HK-2 (cell line): ENCODE measurements at regions not wholly inside any gene's neighbourhood (a gene's known extent, or its start where the extent isn't known, plus 50 kb on each side); places are given as distances from the start of the nearest gene placed in this dataset.
A peak's percentile ranks its signal among the peaks of the same experiment; 100 is the strongest.
"Not testable (repeated sequence)": the region's sequence is repeated elsewhere in the genome, so short reads cannot be mapped to it uniquely, and the experiment has no call there.

Source experiments
- DNase-seq: peaks from one replicate; pipeline ENCODE4 v3.0.0-alpha.2; 2018; ENCODE audit not compliant: unreplicated experiment

DNA sequence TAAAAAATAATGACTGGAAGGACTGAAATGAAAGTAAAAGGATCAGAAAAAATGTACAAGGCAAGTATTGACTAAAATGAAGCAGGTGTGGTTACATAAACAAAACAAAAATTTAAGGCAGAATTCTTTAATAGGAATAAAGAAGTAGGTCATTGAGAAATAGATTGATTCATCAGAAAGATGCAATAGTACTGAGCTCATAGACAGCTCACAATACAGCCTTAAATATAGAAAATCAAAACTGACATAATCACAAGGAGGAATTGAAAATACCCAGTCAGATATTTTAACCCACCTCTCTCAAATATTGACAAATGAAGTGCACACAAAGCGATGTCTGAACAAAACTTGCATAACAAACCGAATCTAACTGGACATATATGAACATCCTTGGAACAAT, 366.8 kb upstream of the DPYD start:
- no peak for DNase-seq

DNA sequence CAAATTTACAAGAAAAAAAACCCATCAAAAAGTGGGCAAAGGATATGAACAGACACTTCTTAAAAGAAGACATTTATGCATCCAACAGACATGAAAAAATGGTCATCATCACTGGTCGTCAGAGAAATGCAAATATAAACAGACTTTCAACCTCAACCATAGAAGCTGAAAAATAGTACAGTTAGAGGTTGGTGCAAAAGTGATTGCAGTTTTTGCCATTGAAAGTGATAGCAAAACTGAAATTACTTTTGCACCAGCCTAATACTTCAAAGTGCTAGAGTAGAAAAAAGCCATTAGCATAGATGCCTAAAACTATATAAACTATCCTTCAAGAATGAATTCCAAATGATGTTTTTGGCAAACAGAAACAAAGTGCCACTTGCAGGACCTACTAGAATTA, 365.8 kb upstream of the DPYD start:
- DNase-seq: no peak

DNA sequence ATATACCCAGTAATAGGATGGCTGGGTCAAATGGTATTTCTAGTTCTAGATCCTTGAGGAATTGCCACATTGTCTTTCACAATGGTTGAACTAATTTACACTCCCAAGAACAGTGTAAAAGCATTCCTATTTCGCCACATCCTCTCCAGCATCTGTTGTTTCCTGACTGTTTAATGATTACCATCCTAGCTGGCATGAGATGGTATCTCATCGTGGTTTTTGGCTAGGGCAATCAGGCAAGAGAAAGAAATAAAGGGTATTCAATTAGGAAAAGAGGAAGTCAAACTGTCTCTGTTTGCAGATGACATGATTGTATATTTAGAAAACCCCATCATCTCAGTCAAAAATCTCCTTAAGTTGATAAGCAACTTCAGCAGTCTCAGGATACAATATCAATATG, 364.5 kb upstream of the DPYD start:
- DNase-seq: not testable (repeated sequence)

DNA sequence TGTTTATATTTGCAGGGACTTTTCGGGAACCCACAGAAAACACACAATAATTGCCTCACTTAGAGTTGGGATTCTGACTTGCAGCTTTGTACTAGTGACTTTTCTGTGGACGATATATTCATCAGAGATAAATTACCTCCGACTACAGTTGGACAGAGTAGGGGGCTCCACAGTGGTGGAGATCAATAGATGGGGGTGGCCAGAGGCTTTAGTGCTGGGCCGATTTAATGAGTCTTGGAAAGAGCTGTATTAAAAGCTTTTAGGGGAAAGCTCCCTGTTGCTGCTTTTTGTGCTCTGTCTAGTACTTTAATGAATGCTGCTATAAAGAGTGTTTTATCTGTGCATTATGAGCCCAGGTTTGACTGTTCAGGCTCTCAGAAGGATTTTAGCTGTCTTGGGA, 359.2 kb upstream of the DPYD start:
- DNase-seq: no peak

DNA sequence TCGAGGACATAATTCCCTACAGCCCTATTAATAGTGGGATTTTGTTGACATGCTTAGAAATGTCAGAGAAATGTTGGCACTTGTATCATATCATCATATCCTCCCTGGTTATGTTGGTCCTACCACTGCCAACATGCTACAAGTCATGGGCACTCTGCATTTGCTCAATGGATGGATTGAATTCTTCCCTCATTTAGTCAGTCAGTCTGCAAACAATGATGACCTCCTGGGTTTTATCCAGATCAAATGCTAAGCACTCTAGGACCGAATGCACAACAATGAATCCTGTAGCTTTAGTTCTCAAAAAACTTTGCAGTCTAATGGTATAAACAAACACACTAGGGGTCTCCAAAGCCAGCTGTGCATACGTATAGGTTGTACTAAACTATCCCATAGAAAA, 357.2 kb upstream of the DPYD start:
- DNase-seq: no peak

DNA sequence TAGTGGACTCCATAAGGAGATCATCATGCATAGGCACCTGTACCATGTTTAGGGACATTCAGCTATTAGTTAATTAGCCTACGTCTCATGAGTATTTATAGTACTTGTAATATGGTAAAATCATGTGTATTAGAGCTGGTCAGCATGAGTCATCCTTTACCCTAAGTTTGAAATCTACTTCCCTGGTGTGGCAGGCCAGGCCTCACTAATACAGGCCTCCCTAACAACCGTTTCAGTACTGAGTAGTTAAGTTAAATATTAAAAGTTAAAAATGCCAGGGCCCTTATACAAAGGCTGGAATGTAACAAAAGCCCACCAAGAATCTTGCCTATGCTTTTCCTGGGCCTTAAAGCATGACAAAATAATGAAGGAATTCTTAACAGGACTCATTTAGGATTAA, 356.3 kb upstream of the DPYD start:
- peak; percentile 54 for DNase-seq

DNA sequence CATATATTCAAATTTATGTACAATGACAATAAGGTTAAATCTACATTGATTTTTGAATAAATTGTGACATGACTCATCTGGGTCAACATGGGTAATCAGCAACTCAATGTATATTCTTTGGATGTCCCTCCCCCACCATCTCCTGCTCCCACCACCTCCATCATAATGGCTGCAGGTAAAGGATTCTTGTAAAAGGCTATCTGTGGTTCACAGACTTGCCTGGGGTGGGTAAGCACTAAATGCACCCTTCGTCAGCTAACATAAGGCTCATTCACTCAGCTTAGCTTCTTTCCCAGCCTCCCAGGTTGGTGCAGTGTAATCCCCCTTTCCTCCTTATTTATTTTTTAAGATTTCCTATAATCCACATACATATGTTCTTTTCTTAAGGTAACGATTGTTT, 355.7 kb upstream of the DPYD start:
- DNase-seq: no peak

DNA sequence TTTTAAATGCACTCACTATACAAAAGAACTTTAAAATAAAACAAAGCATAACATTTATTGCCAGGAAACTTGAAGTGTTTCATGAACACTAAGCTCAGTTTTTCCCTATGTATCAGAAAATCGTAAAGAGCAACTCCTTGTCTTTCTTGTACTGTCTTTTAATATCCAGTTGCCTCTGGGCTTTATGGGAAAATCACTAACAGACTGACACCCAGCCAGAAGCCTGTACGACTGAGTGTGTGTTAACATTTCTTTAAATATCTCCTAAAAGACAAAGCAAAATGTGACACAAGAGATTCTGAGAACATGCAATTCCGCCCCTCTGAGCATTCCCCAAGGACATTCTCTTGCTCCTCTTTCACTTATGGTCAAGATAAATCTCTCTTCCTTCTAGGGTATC, 347.5 kb upstream of the DPYD start:
- DNase-seq: no peak

DNA sequence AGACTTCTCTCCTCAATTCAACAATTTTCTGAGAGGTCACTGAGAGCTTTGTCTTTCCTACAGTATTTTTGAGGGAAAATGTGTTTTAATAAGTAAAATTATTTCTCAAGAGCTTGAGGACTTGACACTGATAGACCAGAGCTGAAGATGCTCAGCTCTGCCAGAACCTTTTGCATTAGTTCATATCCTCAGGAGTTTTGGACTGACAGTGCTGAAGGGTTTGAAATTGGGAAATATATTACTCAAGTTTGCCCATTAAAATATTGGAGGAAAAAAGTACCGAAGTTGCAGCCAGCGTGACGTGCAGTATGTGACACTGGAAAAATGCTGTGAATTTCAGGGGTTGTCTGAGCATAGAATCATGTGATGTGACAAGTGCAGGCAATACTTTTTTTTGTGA, 346.6 kb upstream of the DPYD start:
- DNase-seq: no peak

DNA sequence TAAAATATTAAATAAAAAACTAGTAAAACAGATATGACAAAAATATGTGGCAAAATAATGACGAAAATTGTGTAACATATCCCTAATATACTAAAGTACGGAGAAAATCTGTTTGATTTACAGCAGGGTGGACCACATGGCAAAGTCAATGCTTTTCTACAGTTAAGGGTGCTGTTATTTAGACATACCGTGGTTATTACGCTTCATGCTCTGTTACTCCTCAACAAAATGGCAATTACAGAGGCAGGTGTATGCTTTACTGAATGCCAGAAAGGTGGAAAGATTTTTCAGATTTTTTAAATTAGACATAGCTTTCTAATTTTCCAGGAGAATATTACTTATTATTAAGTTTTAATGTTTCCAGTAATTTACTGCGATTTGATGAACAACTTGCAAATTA, 343.9 kb upstream of the DPYD start:
- no peak for DNase-seq

DNA sequence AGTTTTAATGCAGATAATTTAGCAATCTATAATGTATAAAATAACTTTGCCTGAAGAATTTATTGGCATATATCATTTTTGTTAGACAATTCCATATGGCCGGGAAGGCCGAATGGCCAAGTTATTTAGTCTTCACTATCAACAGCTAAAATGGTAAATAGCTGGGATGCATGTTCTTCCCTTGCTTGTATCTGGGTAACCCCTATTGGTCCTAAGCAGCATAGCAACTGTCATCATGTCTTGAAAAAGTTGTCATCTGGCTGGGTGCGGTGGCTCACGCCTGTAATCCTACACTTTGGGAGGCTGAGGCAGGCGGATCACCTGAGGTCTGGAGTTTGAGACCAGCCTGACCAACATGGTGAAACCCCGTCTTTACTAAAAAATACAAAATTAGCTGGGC, 340.0 kb upstream of the DPYD start:
- no peak for DNase-seq

DNA sequence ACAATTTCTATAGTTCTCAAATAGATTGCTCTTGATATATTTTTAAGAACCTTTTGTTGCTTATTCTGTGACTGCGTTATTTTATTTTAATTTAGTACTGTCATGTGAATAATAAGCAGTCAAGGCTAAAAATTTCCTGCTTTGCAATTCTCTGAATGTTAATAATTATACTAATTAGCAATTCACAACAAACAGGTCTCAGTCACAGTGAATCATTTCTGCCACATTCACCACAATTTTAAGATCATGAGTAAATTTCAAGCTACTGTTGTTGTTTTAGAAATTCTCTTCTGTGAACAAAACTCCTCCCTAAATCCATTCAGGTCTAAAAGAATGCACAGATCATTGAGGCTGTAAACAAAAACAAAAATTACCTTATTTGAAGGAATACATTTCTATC, 339.6 kb upstream of the DPYD start:
- no peak for DNase-seq

DNA sequence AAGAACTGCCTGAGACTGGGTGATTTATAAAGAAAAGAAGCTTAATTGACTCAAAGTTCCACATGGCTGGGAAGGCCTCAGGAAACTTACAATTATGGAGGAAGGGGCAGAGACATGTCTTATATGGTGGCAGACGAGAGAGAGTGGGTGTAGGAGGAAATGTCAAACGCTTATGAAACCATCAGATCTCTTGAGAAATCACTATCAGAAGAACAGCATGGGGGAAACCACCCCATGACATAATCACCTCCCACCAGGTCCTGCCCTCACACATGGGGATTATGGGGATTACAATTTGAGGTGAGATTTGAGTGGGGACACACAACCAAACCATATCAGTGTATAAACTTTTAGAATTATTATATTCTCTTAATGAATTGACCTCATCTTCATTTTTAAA, 335.9 kb upstream of the DPYD start:
- DNase-seq: no peak

DNA sequence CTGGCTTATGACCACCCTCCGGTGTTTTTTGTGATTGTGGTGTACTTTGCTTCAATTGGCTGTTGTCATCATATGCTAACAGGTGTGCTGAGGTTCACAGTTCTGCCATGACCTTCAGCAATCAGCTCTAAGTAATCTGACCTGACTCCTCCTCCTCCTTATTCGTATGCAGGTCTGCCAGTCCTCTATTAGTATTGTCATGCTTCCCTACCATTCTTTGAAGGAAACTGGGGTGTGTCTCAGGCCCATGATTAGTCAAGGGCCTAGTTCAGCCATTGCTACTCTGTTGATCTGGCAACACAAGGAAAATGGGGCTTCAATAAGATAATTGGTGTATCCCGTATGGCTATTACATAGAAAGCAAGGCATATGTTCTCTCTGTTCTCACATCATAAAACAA, 332.3 kb upstream of the DPYD start:
- no peak for DNase-seq

DNA sequence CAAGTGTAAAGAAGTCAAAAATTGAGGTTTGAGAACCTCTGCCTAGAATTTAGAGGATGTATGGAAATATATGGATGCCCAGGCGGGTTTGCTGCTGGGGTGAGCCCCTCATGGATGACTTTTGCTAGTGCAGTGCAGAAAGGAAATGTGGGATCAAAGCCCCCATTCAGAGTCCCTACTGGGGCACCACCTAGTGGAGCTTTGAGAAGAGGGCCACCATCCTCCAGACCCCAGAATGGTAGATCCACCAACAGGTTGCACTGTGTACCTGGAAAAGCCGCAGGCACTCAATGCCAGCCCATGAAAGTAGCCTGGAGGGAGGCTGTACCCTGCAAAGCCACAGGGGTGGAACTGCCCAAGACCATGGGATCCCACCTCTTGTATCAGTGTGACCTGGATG, 330.7 kb upstream of the DPYD start:
- no peak for DNase-seq

DNA sequence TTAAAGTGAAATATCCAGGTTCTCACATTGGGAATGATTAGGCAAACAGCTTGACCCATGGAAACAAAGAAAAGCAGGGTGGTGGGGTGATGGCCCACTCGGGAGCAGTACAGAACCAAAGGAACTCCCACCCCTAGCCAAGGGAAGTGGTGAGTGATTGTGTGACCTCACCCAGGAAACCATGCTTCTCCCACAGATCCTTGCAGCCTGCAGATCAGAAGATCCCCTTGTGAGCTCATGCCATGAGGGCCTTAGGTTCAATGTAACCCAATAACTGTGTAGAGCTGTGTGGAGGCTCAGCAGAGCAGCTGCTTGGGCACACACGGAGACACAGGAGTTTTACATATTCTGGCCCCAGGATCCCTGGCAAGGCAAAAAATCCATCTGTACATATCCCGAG, 311.8 kb upstream of the DPYD start:
- no peak for DNase-seq

DNA sequence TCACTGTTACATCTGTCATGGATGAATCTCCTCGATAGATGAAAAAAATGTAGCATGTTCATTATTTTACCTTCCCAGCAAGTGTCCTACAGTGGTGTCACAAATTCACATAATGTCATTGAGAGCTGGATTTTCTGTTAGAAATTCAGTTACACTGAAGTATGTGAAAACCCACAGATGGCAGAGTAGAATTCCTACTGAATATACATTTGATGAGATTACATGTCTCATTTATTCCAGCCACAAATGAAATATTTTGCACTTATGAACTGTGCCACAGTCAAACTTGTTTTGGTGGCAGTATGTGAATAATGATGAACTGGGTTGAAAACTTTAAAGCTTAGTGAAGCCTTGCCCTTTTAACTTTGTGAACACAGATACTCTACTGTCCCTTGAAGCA, 301.9 kb upstream of the DPYD start:
- no peak for DNase-seq

DNA sequence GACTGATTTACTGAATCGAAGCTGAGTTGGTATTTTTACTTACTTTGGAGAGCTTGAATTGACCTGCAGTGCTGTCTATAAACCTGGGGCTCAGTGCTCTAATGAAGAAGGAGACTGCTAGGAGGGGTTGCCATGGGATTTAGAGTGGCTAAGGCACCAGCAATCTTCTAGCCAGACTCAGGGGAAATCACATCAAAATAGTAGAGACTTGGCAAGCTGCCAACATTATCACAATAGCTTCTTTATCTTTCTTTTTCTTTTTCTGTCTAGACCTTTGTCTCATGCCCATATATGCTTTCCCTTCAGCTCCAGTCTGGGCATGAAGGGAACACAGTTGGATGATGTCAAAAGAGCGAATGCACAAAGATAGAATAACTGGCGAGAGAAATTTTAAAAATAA, 301.1 kb upstream of the DPYD start:
- DNase-seq: no peak

DNA sequence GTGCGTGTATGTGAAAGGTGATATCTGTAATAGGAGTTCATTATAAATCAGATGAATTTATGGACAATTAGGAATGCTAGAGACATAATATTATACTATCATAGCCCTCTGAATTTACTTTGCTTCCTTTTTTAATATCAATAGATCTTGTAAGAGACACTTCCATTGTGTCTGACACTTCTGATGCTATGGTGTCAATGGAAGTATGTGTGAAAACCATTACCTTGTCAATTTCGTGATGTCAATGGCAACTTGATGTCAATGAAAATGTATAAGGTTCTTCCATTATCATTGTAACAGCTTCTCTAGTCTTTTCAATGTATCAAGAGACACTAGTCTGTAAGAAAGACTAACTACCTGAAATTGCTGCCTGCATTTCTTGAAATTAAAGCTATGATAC, 296.8 kb upstream of the DPYD start:
- no peak for DNase-seq

DNA sequence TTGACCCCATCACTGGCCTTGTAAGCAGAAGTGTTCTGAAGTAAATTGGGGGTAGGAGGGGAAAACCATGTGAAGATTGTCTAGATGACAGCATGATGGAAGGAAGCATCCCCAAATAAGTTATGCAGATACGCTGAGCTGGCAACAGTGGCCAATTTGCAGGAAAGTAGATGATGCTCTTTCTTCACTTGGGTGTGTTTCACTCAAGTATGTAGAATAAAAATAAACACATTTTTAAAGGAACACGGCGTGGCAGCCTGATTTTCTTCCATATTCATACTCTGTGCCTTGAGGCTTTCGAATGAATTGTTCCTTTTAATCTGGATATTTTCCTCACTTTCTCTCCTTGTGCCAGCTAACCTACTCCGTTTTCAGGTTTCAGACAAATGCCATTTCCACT, 295.5 kb upstream of the DPYD start:
- DNase-seq: no peak

DNA sequence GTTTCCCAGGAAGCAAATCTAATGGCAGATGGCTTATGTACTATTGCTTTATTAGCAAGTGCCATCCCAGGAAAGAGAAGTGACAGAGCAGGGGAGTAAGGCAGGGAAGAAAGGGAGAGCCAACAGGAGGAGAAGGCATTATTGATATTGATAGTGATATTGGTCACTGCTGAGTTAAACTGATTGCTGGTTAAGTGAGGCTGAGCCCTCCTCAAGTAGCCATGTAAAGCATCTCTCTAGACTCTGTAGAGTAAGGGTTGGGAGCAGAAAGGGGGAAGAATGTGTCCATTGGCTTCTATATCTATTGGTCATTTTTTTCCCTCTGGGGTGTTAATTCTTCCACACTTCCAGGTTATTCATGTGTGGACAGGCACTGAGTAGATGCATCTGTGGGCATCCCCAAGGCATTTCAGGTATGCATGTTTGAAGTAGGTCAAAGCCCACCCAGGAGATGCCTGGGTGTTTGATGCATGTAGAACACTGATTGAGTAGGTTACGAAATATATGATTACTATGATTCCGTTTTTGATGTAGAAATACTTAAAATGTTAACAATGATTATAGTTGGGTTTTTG, 290.5 kb upstream of the DPYD start:
- DNase-seq: peak; percentile 36

DNA sequence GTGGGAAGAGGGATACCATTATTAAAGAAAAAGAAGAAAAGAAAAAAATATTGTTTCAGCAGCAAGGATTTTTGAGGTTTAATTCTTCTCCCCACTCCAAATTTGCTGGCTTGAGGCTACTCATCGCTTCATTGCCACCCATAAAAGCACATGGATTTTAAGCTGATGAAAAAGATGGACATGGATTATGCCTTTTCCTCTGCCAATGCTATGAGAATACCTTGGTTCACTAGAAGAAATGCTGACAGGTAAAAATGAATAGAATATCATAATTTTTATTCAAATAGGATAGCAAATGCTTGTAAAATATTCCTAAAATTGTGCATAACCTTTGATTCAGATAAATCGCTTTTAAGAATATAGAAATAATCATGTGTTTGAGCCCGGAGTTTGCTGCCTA, 289.7 kb upstream of the DPYD start:
- DNase-seq: no peak

DNA sequence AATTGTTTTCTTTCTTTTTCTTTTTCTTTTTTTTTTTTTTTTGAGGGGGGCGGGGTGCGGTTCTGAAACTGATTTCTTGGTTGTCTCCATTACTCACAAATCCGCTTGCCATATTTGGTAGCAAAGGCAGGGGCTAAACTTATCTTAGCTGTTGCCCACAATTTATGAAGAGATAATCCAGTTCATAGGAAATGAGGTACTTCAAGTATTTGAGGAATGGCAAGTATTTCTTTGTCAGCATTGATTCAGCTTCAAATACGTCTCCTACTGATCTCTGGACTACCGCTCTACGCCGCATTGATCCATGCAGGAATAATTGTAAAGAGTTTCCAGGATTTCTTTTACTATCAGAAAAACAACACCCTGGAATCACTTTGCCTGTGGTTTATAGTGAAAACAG, 289.2 kb upstream of the DPYD start:
- DNase-seq: peak; percentile 36

DNA sequence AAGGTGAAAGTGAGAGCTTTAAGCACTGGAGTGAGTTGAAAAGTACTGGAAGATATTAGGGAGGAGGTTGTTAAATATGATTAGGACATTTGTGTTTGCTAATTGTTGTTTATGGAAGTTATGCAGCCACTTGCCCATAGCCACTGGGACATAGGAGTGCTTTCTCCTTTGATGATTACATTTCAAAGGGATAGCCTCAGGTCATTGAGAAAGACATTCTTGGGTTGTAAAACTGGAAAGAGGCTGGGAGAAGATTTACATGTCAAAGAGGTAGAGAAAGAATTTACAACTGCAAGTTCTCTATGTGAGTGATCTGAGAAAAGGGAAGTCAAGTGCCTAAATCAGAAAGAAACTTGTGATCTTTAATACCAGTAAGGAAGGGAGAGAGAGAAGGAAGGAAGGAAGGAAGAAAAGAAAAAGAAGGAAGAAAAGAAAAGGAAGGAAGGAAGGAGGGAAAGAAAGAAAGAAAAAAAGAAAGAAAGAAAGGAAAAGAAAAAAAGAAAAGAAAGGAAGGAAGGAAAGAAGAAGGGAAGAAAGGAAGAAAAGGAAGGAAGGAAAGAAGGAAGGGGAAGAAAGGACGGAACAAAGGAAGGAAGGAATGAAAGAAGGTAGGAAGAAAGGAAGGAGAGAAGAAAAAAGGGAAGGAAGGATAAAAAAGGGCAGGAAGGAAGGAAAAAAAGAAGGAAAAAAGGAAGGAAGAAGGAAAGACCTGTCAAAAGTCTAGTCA, 284.6 kb upstream of the DPYD start:
- DNase-seq: no peak
